Left kidney (tissue), 1 donor: ENCODE measurements at regions not wholly inside any gene's neighbourhood (a gene's known extent, or its start where the extent isn't known, plus 50 kb on each side); places are given as distances from the start of the nearest gene placed in this dataset.
"Not testable (repeated sequence)": the region's sequence is repeated elsewhere in the genome, so short reads cannot be mapped to it uniquely, and the experiment has no call there.

Source experiments
- DNase-seq: peaks from one replicate; pipeline ENCODE4 v3.0.0-alpha.2; 2013

GRCh38 chr5:117417501-117417900, 842.9 kb upstream of the SEMA6A start:
- no peak for DNase-seq

GRCh38 chr5:117414926-117415325, 840.3 kb upstream of the SEMA6A start:
- DNase-seq, result no peak

GRCh38 chr5:117411701-117412100, 837.1 kb upstream of the SEMA6A start:
- no peak for DNase-seq

GRCh38 chr5:117405197-117405596, 830.6 kb upstream of the SEMA6A start:
- DNase-seq, result no peak

- no peak for DNase-seq
These were observed 820.0 kb upstream of the SEMA6A start for GRCh38 chr5:117394506-117395157.

- DNase-seq, result no peak
These were observed 818.5 kb upstream of the SEMA6A start for GRCh38 chr5:117393125-117393524.

GRCh38 chr5:117380316-117380715, 805.7 kb upstream of the SEMA6A start:
- no peak for DNase-seq

- DNase-seq, result no peak
These were observed 804.9 kb upstream of the SEMA6A start for GRCh38 chr5:117379521-117379920.

- DNase-seq, result no peak
These were observed 802.1 kb upstream of the SEMA6A start for GRCh38 chr5:117376748-117377147.

- DNase-seq, result no peak
These were observed 785.3 kb upstream of the SEMA6A start for GRCh38 chr5:117359895-117360294.

- no peak for DNase-seq
These were observed 783.3 kb upstream of the SEMA6A start for GRCh38 chr5:117357886-117358285.

- DNase-seq, result no peak
These were observed 772.7 kb upstream of the SEMA6A start for GRCh38 chr5:117347280-117347679.

GRCh38 chr5:117343726-117344125, 769.1 kb upstream of the SEMA6A start:
- DNase-seq, result not testable (repeated sequence)

- no peak for DNase-seq
These were observed 762.6 kb upstream of the SEMA6A start for GRCh38 chr5:117337064-117337749.

- DNase-seq, result no peak
These were observed 761.6 kb upstream of the SEMA6A start for GRCh38 chr5:117336208-117336607.

- no peak for DNase-seq
These were observed 758.4 kb upstream of the SEMA6A start for GRCh38 chr5:117333011-117333410.

- no peak for DNase-seq
These were observed 757.7 kb upstream of the SEMA6A start for GRCh38 chr5:117332341-117332740.

GRCh38 chr5:117327511-117327910, 752.9 kb upstream of the SEMA6A start:
- DNase-seq, result no peak

GRCh38 chr5:117326997-117327396, 752.4 kb upstream of the SEMA6A start:
- DNase-seq, result no peak

GRCh38 chr5:117318528-117318927, 743.9 kb upstream of the SEMA6A start:
- no peak for DNase-seq

- no peak for DNase-seq
These were observed 740.5 kb upstream of the SEMA6A start for GRCh38 chr5:117315170-117315569.

- DNase-seq, result not testable (repeated sequence)
These were observed 730.0 kb upstream of the SEMA6A start for GRCh38 chr5:117304512-117305107.

GRCh38 chr5:117302949-117303348, 728.3 kb upstream of the SEMA6A start:
- no peak for DNase-seq

GRCh38 chr5:117302473-117302872, 727.9 kb upstream of the SEMA6A start:
- DNase-seq, result no peak
